ENCODE measurements at regions not wholly inside any gene's neighbourhood (a gene's known extent, or its start where the extent isn't known, plus 50 kb on each side); places are given as distances from the start of the nearest gene placed in this dataset.

DNA sequence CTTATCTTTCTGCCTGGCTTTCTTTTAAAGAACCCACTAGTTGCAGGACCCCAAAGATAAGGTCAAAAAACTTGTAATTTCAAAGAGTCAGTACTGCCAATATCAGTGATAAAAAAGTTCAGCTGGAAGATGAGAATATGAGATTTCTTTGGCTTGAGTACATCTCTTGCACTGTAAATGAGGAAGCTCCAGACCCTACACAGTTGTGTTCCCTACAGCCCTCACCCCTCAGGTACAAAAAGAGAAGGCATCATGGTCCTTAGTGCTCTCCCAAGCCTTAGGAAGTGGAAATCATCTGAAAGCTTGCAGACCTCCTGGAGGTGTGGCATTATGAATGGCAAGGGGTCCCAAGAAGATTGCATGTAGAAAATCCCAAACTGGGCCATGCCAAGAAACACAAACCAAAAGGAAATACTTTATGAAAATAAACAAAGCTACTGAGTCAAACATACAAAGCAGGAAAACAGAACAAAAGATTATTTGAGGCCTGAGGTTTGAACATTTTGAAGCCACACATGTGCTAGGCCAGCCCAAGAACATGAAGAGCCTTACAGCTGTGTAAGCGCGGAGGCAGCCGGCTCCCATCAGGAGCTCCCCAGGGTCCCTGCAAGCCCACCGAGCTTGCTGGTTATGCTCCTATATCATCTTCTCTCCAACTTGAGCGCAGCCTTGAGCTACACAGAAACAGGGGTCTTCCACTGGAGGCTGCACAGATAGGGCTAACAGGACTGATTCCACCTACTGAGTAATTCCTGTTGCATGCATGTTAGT is 217.0 kb downstream of the OSR1 start:
- TF ChIP-seq EZH2 (IDR thresholded peaks at IDR 0.05; ENCODE audit: insufficient read depth, poor library complexity, severe bottlenecking): no peak
- TF ChIP-seq EZH2phosphoT487 (IDR thresholded peaks at IDR 0.05; ENCODE audit: insufficient read depth, low read depth): no peak
